Activated T-helper 17 cell treated with anti-CD3 and anti-CD28 coated beads, Interleukin-2, amount 50 U/mL, for 72 hours (primary cell): ENCODE measurements at regions not wholly inside any gene's neighbourhood (a gene's known extent, or its start where the extent isn't known, plus 50 kb on each side); places are given as distances from the start of the nearest gene placed in this dataset.
A peak's percentile ranks its signal among the peaks of the same experiment; 100 is the strongest.

ENCODE experiments used
- ATAC-seq: fragments of 150-1000 bp; cut with Tn5 transposase; replicated peaks from 2 replicates; pipeline ENCODE4 v1.10.0; 2021; ENCODE audit warnings: mild to moderate bottlenecking, moderate library complexity
- H3K27ac Mint-ChIP-seq: one replicate; pipeline ENCODE4 v1.8.0; 2022; ENCODE audit warnings: mixed read lengths
- H3K27me3 Mint-ChIP-seq: one replicate; pipeline ENCODE4 v1.8.0; 2022; ENCODE audit warnings: mixed read lengths
- H3K36me3 Mint-ChIP-seq: one replicate; pipeline ENCODE4 v1.8.0; 2022; ENCODE audit warnings: low read depth, mild to moderate bottlenecking, mixed read lengths
- H3K4me1 Mint-ChIP-seq: one replicate; pipeline ENCODE4 v1.8.0; 2022; ENCODE audit warnings: mixed read lengths
- H3K4me3 Mint-ChIP-seq: one replicate; pipeline ENCODE4 v1.8.0; 2022; ENCODE audit warnings: mild to moderate bottlenecking, mixed read lengths
- H3K9me3 Mint-ChIP-seq: one replicate; pipeline ENCODE4 v1.8.0; 2022; ENCODE audit warnings: mixed read lengths

- ATAC-seq = no peak
- H3K4me3 Mint-ChIP-seq = peak overlapping the region; percentile 75
- H3K9me3 Mint-ChIP-seq = peaks cover 3% of the 10 kb centered on the region
- H3K4me1 Mint-ChIP-seq = peaks cover 54% of the 10 kb centered on the region
- peak overlapping the region; percentile 73 for H3K27ac Mint-ChIP-seq
- H3K36me3 Mint-ChIP-seq = no peaks in the 10 kb centered on the region
- H3K27me3 Mint-ChIP-seq = peaks cover 4% of the 10 kb centered on the region
Observed at GRCh38 chr2:8312221-8312620, 369.6 kb upstream of the ID2 start.

GRCh38 chr2:8312861-8313830, 368.7 kb upstream of the ID2 start:
- peaks cover 56% of the 10 kb centered on the region for H3K4me1 Mint-ChIP-seq
- peak; percentile 50 for ATAC-seq
- H3K9me3 Mint-ChIP-seq = peaks cover 3% of the 10 kb centered on the region
- H3K27ac Mint-ChIP-seq = peak overlapping the region; percentile 73
- H3K36me3 Mint-ChIP-seq = no peaks in the 10 kb centered on the region
- peaks cover 4% of the 10 kb centered on the region for H3K27me3 Mint-ChIP-seq
- H3K4me3 Mint-ChIP-seq = peak overlapping the region; percentile 75

GRCh38 chr2:8314063-8314462, 367.8 kb upstream of the ID2 start:
- peaks cover 51% of the 10 kb centered on the region for H3K4me1 Mint-ChIP-seq
- no peaks in the 10 kb centered on the region for H3K27me3 Mint-ChIP-seq
- no peak overlapping the region for H3K4me3 Mint-ChIP-seq
- ATAC-seq = no peak
- peak overlapping the region; percentile 73 for H3K27ac Mint-ChIP-seq
- peaks cover 3% of the 10 kb centered on the region for H3K9me3 Mint-ChIP-seq
- no peaks in the 10 kb centered on the region for H3K36me3 Mint-ChIP-seq

- Mint-ChIP-seq H3K4me1 (peaks cover 47% of the 10 kb centered on the region), H3K27ac (no peak overlapping the region), H3K9me3 (peaks cover 3% of the 10 kb centered on the region), H3K4me3 (no peak overlapping the region), H3K27me3 (no peaks in the 10 kb centered on the region), H3K36me3 (no peaks in the 10 kb centered on the region)
- peak; percentile 19 for ATAC-seq
Observed at GRCh38 chr2:8315531-8316165, 366.2 kb upstream of the ID2 start.

- no peak for ATAC-seq
- peaks cover 3% of the 10 kb centered on the region for H3K9me3 Mint-ChIP-seq
- H3K4me1 Mint-ChIP-seq = peaks cover 40% of the 10 kb centered on the region
- peak overlapping the region; percentile 11 for H3K27ac Mint-ChIP-seq
- no peak overlapping the region for H3K4me3 Mint-ChIP-seq
- H3K27me3 Mint-ChIP-seq = no peaks in the 10 kb centered on the region
- H3K36me3 Mint-ChIP-seq = no peaks in the 10 kb centered on the region
Observed at GRCh38 chr2:8316356-8316755, 365.5 kb upstream of the ID2 start.

- Mint-ChIP-seq H3K27me3 (no peaks in the 10 kb centered on the region), H3K4me1 (peaks cover 29% of the 10 kb centered on the region), H3K9me3 (peaks cover 3% of the 10 kb centered on the region), H3K27ac (peak overlapping the region; percentile 68), H3K4me3 (no peak overlapping the region), H3K36me3 (no peaks in the 10 kb centered on the region)
- no peak for ATAC-seq
Observed at GRCh38 chr2:8317418-8317817, 364.4 kb upstream of the ID2 start.

GRCh38 chr2:8319219-8319618, 362.6 kb upstream of the ID2 start:
- H3K27me3 Mint-ChIP-seq = no peaks in the 10 kb centered on the region
- H3K27ac Mint-ChIP-seq = peak overlapping the region; percentile 81
- peaks cover 3% of the 10 kb centered on the region for H3K9me3 Mint-ChIP-seq
- peaks cover 16% of the 10 kb centered on the region for H3K4me1 Mint-ChIP-seq
- no peaks in the 10 kb centered on the region for H3K36me3 Mint-ChIP-seq
- peak overlapping the region; percentile 29 for H3K4me3 Mint-ChIP-seq
- peak; percentile 83 for ATAC-seq

- H3K4me3 Mint-ChIP-seq = no peak overlapping the region
- peak; percentile 68 for ATAC-seq
- H3K27me3 Mint-ChIP-seq = no peaks in the 10 kb centered on the region
- no peak overlapping the region for H3K27ac Mint-ChIP-seq
- H3K4me1 Mint-ChIP-seq = peaks cover 16% of the 10 kb centered on the region
- H3K36me3 Mint-ChIP-seq = no peaks in the 10 kb centered on the region
- peaks cover 3% of the 10 kb centered on the region for H3K9me3 Mint-ChIP-seq
Observed at GRCh38 chr2:8320311-8321066, 361.4 kb upstream of the ID2 start.

GRCh38 chr2:8322634-8323033, 359.2 kb upstream of the ID2 start:
- no peaks in the 10 kb centered on the region for H3K9me3 Mint-ChIP-seq
- no peak for ATAC-seq
- H3K4me3 Mint-ChIP-seq = no peak overlapping the region
- H3K4me1 Mint-ChIP-seq = peaks cover 19% of the 10 kb centered on the region
- H3K27me3 Mint-ChIP-seq = no peaks in the 10 kb centered on the region
- H3K36me3 Mint-ChIP-seq = no peaks in the 10 kb centered on the region
- no peak overlapping the region for H3K27ac Mint-ChIP-seq

- H3K9me3 Mint-ChIP-seq = no peaks in the 10 kb centered on the region
- H3K4me3 Mint-ChIP-seq = no peak overlapping the region
- H3K27ac Mint-ChIP-seq = no peak overlapping the region
Observed at GRCh38 chr2:8324164-8324856, 357.5 kb upstream of the ID2 start.

GRCh38 chr2:8324901-8325300, 357.0 kb upstream of the ID2 start:
- Mint-ChIP-seq H3K9me3 (no peaks in the 10 kb centered on the region), H3K36me3 (no peaks in the 10 kb centered on the region), H3K4me1 (peaks cover 14% of the 10 kb centered on the region), H3K27me3 (no peaks in the 10 kb centered on the region), H3K4me3 (no peak overlapping the region), H3K27ac (no peak overlapping the region)
- no peak for ATAC-seq

More at GRCh38 chr2:8324164-8324856, 357.5 kb upstream of the ID2 start:
- peaks cover 13% of the 10 kb centered on the region for H3K4me1 Mint-ChIP-seq
- no peaks in the 10 kb centered on the region for H3K36me3 Mint-ChIP-seq
- H3K27me3 Mint-ChIP-seq = no peaks in the 10 kb centered on the region
- no peak for ATAC-seq

GRCh38 chr2:8327371-8328100, 354.3 kb upstream of the ID2 start:
- Mint-ChIP-seq H3K27ac (peak overlapping the region; percentile 66), H3K36me3 (no peaks in the 10 kb centered on the region), H3K4me3 (no peak overlapping the region), H3K4me1 (peaks cover 19% of the 10 kb centered on the region), H3K9me3 (no peaks in the 10 kb centered on the region), H3K27me3 (no peaks in the 10 kb centered on the region)
- no peak for ATAC-seq

- Mint-ChIP-seq H3K4me1 (peaks cover 19% of the 10 kb centered on the region), H3K27ac (no peak overlapping the region), H3K9me3 (no peaks in the 10 kb centered on the region), H3K27me3 (no peaks in the 10 kb centered on the region), H3K4me3 (no peak overlapping the region), H3K36me3 (no peaks in the 10 kb centered on the region)
- no peak for ATAC-seq
Observed at GRCh38 chr2:8328217-8328616, 353.6 kb upstream of the ID2 start.
